Right forelimb (tissue), 1 donor: ENCODE measurements at regions not wholly inside any gene's neighbourhood (a gene's known extent, or its start where the extent isn't known, plus 50 kb on each side); places are given as distances from the start of the nearest gene placed in this dataset.
"Not testable (repeated sequence)": the region's sequence is repeated elsewhere in the genome, so short reads cannot be mapped to it uniquely, and the experiment has no call there.

Experiments
- DNase-seq: peaks from one replicate; pipeline ENCODE4 v3.0.0-alpha.2; 2018

DNA sequence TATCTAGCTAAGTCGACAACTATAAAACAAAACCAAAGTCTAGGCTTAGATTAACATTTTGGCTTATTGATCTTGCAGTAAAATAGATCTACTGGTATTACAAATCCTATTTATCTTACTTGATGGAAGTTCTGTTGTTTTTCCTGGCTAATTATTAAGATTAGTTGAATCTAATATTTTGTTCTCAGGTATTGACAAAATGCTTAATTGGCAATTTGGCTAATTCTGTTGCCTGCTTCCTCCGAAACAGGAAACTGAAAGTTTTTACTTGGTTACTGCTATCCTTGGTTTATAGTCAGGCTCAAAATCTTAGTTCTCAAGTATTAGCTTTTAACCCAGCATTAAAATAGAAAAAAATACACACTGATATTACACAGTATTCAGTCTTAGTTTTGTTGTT, 820.5 kb downstream of the NR2F1-AS1 start:
- no peak for DNase-seq

- DNase-seq = no peak
Observed at GRCh38 chr5:92758552-92758951, 822.5 kb downstream of the NR2F1-AS1 start.

GRCh38 chr5:92749943-92750342, 831.1 kb downstream of the NR2F1-AS1 start:
- DNase-seq = no peak

GRCh38 chr5:92748072-92748676, 832.8 kb downstream of the NR2F1-AS1 start:
- DNase-seq = no peak

GRCh38 chr5:92741906-92742305, 839.1 kb downstream of the NR2F1-AS1 start:
- no peak for DNase-seq

GRCh38 chr5:92734211-92734940, 846.6 kb downstream of the NR2F1-AS1 start:
- no peak for DNase-seq

DNA sequence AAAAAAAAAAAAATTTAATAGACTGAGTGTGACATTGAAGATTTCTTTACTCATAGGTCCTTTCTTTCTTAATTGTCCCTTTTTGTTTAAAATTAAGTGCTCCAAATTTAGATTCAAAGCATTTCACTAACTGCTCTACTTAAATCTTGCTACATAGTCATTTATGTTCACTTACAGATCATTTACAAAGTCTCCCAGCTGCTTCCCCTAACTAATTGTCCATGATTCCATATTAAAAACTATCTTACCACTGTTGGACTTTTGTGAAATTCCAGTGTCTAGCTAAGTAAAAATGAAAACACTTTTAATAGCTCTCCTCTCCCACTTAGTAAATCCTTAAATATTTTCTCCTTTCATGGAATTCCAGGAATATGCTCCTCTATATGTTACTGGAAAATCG, 850.5 kb downstream of the NR2F1-AS1 start:
- DNase-seq = no peak

DNA sequence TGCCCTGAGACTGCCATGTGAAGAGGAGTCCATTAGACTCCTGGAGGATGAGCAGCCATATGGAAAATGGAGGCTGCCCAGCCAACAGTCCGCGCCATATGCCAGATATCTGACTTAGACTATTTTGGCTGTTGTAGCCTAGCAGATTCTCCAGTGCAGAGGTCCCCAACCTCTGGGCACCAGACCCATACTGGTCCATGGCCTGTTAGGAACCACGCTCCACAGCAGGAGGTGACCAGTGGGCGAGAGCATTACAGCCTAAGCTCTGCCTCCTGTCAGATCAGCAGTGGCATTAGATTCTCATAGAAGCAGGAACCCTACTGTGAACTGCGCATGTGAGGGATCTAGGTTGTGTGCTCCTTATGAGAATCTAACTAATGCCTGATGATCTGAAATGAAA, 851.9 kb downstream of the NR2F1-AS1 start:
- no peak for DNase-seq

GRCh38 chr5:92715946-92716520, 865.0 kb downstream of the NR2F1-AS1 start:
- DNase-seq = no peak

DNA sequence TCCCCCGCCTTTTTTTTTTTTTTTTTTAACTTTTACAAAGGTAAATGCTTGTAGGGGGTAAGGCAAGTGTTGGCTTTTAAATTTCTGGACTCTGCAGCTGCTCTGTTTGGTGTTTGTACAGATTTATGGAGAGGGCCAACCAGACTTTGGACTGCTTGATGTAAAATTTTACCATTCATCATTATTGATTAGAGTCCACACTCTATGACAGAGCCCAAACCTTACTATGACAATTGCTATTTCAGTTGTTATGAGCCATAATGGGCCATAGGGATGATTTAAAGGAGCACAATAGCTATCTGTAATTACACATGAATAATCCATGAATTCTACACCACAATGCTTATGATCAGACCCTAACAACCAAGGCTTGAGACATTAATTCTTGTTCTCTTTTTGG, 867.2 kb downstream of the NR2F1-AS1 start:
- DNase-seq = no peak

GRCh38 chr5:92713335-92713743, 867.7 kb downstream of the NR2F1-AS1 start:
- no peak for DNase-seq

GRCh38 chr5:92711956-92712355, 869.1 kb downstream of the NR2F1-AS1 start:
- DNase-seq = no peak

GRCh38 chr5:92704590-92704989, 876.4 kb downstream of the NR2F1-AS1 start:
- no peak for DNase-seq

DNA sequence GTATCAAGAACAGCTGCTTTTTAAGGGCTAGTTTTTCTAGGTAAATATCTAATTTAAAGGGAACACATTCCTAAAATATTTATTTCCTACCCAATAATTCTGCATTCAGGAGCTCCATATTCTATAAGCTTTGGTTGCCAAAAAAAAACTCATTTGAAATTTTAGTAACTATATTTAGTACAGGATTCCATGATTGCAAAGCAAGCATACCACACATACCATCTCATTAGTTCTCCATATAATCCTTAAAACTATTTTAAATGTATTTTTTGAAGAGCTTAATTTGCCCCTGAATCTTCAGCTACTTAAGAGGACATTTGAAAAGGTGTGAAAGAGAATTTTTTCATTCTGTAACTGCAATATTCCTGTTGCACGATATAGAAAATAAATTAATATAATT, 877.0 kb downstream of the NR2F1-AS1 start:
- no peak for DNase-seq

GRCh38 chr5:92695123-92696003, 885.7 kb downstream of the NR2F1-AS1 start:
- no peak for DNase-seq

GRCh38 chr5:92694067-92694466, 887.0 kb downstream of the NR2F1-AS1 start:
- DNase-seq = no peak

- DNase-seq = not testable (repeated sequence)
Observed at GRCh38 chr5:92691955-92692354, 889.1 kb downstream of the NR2F1-AS1 start.

DNA sequence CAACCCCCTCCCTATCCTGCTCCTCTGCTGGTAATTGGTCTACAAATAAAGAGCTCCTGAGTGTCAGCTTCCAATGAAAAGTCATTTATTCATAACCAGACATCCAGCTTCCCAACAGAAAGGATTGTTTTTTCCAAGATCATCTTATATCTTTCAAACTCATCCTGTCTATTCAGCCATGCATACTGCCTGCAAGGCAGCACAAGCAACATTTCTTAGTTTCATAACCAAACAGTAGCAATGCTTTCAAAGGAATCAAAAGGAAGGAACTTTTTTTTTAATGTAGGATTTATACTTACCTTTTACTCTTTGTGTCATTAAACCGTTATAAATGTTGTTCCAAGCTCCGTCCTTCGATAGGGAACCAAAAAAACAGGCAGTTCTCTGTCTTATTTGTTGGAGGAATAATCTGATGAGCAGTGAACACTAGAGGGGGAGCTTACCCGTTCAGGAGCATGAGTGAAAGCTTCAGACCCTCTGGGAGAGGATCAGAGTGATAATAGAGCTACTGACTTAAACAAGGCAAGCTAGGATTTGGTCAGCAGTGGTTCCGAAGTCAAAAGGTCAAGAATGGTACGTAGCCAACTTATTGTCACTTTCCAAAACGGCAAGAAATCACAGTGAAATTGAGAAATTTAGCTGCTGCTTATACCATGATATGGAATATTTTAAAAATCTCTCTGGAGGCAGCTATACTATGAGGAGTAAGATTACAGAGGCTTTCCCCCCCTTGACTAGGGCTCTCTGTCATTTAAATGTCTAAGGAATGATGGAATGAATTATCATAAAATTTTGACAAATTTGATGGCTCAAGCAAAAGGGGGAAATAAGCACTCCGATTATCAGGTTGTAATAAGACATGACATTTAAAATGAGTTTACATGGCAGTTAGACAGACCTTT, 892.9 kb downstream of the NR2F1-AS1 start:
- no peak for DNase-seq

DNA sequence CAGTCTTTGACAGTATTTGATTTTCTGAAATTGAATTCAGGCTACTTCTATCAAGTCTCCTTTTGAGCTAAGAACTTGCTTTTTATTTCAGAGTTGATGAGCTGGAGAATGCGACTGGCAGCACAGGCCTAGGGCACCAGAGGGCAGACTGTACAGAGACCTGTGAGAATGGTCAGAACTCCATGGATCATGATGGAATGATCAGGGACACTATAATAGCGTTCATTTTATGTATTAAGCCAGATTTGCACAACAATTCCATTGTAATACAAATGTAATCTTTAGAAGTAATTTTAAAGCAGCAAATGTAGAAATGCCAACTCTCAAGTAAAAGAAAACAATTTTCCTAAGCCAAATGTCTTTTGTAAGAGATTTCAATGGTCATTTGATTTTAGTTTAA, 902.4 kb downstream of the NR2F1-AS1 start:
- DNase-seq = no peak

DNA sequence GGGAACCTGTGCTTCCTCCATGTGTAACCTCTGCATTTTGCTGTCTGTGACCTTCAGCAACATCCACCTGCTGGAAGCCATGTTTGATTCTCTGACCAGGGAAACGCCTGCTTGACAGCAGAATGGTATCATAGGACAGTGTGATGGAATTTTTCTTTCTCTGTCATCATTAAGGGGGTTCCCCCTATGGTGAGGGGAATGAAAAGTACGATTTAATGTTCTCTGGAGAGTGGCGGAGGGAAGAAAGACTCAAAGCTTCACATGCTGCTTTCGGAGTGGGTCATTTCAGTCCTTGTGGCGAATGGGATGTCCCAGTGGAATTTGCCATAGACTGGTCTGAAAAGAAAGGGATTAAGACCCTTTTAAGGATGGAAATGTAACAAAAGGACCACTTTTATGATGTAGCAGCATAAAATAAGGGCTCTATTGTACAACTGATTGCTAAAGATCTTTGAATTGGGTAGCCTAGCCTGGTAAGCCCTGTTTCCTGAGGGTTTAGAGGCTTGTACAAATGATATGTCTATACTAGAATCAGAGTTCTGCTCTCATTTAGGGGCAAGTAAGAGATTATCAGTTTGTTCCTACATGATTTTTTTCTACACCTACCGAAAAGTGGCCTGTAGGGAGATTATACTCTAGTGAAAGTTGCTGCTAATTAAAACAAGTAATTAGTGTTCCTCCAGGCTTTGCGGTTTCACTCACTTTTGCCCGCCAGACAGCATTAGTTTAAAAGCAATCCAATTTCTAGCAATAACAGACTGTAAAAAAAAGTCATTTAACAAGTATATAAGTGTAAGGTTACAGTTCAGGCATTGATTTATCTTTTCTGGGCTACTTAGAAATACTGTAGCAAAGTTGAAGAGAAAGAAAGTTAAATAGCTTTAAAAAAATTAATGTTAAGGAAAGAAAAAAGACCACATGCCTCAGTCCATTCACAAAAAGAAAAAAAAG, 904.5 kb downstream of the NR2F1-AS1 start:
- no peak for DNase-seq

DNA sequence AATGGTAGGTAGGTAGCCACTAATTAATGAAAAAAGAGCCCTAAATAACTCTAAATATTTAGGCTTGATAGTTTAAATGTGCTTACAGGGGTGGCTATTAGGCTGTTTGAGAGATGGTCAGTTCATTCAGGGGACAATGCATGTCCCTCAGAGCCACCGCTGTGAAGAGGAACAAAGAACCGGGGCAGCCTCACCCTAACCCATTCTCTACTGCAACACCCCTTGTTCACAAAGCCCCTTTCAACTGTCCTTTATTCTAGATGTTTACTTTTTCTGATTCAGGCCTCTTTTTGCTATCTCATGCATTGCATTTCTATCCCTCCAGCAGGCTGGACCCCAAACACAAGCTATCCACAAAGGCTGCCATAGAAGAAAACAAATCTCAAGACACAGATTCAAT, 906.7 kb downstream of the NR2F1-AS1 start:
- no peak for DNase-seq
